Dedifferentiated amniotic fluid mesenchymal stem cell (primary cell): ENCODE measurements at regions not wholly inside any gene's neighbourhood (a gene's known extent, or its start where the extent isn't known, plus 50 kb on each side); places are given as distances from the start of the nearest gene placed in this dataset.
"Not testable (repeated sequence)": the region's sequence is repeated elsewhere in the genome, so short reads cannot be mapped to it uniquely, and the experiment has no call there.

ENCODE experiments used
- DNase-seq: peaks from one replicate; pipeline ENCODE4 v3.0.0-alpha.2; 2016; ENCODE audit errors: extremely low spot score

DNA sequence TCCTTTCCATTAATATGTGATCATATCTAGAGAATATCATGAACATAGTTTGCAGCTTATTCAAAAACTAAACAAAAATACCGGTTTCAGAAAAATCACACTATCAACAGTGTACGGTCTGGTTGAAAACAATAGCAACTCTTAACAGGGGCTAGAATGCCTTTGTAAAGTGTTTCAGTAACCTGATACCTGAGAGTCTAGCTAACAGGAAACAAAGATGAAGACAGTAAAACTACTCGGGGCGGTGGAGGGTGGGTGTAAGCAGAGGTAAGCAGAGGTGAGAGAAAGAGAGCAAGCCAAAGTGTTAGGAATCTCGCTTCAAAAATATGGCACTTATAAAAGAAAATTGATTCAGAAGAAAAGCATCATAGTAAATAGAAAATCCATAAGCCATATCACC, 109.0 kb upstream of the RGPD4 start:
- DNase-seq, result no peak

DNA sequence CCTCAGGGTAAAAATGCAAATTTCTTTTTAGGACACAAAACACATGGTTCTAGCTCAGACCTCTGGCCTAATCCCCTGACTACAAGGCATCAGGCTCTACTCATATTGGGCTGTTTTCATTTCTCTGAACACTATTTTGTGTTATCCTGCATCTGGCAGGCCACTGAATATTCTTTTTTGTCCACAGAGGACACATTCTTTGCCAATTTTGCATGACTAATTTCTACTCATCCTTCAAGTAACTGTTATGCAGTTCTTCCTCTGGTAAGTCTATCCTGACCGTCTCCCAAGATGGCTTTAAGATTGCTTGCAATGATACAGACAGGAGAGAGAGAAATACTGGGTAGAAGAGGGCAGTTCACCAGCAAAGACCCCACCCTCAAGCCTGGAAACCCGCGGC, 107.6 kb upstream of the RGPD4 start:
- no peak for DNase-seq

DNA sequence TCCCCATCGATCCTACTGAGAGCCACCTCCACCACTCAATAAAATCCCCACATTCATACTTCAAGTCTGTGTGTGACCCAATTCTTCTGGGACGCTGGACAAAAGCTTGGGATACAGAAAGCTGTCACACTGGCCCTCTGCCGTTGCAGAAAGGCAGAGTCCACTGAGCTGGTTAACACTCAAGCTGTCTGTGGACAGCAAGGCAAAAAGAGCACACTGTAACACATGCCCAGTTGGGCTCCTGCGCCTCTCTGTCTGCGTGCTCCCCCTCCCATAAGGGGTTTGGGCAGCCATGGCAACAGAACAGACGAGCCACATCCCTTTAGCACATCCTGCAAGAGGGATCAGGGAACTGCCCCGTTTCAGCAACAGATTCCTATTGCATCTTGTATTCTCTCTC, 106.9 kb upstream of the RGPD4 start:
- DNase-seq, result no peak

DNA sequence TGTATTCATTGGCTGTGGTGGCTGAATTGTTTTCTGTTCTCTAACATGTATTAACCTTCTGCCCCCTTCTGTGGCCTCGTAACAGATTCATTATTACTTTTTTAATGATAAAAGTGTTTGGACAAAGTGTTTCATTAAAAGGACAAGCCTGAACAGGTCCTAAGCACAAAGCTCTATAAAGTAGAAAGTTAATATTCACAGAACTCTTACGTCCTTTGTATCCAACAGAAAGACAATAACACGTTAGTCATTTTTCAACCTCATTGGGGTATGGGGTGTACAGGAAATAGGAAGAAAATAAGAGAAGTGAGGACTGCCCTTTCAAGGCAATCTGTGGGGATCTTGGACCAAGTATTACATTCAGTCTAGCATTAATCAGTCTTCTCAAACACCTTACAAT, 105.5 kb upstream of the RGPD4 start:
- DNase-seq, result no peak

DNA sequence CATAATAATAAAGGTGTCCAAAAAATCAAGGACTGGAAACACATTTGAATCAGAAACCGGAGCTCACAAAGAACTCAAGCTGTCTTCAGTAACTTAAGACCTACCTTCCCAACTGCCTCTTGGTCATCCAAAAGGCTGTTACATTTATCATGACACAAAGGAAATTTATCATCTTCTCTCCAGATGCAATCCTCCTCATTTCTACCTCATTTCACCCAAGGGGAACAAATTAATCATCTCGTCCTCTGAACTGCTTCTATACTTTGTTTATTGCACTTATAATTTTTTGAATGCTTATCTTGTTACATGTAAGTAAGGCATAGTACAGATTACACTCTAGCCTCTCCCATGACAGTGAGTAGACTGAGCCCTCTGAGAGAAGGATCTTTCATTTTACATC, 105.1 kb upstream of the RGPD4 start:
- DNase-seq, result no peak

DNA sequence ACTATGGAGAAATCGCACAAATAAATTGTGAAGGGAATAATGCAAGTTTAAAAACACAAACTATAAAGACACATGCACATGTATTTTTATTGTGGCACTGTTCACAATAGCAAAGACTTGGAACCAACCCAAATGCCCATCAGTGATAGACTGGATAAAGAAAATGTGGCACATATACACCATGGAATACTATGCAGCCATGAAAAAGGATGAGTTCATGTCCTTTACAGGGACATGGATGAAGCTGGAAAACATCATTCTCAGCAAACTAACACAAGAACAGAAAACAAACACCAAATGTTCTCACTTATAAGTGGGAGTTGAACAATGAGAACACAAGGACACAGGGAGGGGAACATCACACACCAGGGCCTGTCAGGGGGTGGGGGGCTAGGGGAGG, 100.9 kb upstream of the RGPD4 start:
- DNase-seq, result not testable (repeated sequence)

DNA sequence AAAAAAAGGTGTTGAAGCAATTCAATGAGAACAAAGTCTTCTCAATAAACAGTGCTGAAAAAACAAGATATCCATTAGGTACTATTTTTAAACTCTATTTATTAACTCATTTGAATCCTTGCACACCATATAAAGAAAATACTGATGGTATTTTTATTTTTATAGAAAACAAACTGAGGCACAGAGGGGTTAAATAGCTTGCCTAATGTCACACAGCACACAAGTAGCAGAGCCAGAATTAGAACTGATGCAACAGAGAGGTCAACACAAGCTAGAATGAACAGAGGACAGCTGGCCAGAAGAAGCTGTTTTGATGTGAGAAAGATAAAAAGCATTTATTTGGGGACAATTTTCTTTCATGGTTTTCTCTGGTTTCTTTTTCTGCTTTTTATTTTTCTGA, 99.4 kb upstream of the RGPD4 start:
- no peak for DNase-seq

DNA sequence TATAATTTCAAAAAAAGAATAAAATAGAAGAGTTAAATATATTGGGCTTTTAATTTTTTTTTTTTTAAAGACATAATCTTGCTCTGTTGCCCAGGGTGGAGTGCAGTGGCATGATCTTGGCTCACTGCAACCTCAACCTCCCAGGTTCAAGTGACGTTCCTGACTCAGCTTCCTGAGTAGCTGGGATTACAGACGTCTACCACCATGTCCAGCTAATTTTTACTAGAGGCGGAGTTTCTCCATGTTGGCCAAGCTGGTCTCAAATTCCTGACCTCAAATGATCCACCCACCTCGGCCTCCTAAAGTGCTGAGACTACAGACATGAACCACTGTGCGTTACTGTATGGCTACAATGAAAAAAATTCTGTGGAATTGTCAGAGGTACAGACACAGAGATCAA, 98.1 kb upstream of the RGPD4 start:
- no peak for DNase-seq

DNA sequence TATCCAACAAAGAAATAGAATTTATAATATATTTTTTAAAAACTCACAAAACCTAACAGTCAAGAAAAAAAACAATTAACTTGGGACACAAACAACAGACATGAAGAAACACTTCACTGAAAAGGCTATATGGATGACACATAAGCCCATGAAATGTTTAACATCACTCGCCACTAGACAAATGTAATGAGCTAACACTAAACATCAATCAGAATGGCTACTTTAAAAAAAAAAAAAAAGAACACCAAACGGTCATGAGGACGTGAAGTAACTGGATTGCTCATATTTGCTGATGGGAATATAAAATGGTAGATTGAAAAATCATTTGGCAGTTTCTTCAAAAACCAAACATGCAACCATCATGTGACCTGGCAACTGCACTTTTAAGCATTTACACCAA, 97.3 kb upstream of the RGPD4 start:
- DNase-seq, result no peak

DNA sequence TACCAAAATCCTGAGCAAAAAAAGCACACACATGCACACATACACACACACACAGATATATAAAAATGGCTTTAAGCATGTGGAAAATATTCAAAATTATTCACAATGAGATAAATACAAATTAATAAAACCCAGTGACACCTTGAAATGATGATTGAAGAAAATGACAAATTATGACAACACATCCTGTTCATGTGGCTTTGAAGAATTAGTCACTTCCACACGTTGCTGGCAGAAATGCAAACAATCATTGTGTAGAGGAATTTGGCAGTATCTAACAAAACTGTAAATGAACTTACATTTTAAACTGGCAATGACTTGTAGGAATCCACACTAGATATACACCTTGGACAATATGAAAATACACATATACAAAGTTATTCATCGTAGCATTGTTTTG, 95.8 kb upstream of the RGPD4 start:
- DNase-seq, result no peak

DNA sequence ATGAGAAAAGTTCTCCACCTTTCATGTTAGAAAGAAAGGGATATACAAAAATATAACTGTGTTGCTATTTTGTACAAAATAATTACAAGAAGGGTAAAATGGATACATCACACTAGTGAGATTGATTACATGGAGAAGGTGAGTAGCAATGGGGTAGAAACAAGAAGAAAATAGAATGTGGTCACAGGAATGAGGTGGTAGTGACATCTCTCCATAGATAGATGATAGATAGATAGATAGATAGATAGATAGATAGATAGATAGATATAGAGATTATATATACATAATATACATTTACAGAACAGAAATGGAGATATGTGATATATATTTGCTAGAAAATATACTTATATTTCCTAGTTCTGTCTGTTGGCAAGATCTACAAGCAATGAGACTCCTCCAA, 95.3 kb upstream of the RGPD4 start:
- DNase-seq, result no peak

DNA sequence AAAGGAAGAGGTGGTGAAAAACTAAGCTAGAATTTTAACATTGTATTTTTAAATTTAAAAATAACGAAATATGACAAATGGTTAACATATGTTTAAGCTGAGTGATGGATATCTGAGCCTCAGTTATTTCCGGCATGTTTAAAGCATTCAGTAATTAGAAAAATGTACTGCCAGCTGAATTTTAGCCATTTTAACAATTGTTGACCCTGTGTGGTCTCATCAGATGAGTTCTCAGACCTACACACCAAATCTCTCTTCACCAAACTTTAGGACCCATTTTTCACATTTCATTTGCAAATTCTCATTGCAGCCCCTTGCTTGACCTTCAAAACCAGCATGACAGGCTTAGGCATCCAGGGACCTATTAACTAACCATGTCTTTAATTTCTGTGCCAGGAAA, 91.5 kb upstream of the RGPD4 start:
- peak; percentile 31 for DNase-seq

DNA sequence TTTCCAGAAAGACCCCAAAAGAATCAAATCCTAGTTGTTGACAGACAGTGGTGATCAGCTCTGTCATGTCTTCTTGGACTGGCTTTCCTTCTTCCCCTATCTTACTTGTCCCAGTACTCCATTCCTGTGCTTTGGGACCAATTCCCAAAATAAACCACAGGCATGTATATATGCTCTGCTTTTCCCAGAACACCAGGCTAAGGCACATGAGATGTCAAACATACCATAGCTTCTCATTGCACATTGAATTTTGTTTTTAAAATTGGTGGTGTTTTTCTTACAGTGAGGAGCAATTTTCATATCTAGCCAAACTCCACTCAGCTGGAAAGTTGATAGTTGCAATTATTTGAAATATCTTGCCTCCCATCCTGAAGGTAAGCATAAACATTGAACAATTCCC, 88.9 kb upstream of the RGPD4 start:
- DNase-seq, result peak; percentile 59

DNA sequence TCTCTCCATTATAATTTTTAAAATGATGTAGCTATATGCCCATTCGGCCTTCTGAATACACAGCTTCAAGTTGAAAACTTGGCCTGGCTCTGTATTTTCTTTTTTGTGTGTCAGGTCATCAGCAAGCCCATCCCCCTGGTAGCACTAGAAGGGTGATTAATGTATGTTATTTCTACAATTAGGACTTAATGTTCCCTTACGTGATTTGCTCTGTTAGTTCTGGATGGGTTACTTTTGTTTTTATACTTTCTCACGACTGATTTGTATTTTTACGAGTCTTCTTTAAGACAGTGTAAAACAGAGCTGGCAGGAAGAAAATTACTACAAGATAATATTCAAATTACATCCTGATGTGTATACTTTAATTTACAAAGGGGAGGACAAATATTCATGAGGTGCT, 88.4 kb upstream of the RGPD4 start:
- DNase-seq, result no peak

DNA sequence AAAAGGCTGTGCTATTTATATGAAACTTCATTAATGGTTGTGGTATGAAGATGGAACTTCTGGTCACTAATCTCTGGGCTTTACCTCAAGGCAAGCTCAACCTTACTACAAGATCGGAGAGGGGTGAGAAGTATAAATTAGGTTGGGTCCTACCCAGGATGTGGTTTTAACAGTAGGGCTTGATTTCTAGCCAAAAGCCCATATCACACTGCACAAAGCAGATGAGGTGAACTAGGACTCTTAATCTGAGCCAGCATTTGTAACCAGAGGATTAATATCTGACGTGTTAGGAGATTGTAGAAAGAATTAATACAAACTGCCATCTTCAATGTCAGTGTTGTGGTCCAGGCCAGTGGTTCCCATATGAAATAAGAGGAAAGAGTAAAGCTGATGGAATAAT, 86.4 kb upstream of the RGPD4 start:
- no peak for DNase-seq

DNA sequence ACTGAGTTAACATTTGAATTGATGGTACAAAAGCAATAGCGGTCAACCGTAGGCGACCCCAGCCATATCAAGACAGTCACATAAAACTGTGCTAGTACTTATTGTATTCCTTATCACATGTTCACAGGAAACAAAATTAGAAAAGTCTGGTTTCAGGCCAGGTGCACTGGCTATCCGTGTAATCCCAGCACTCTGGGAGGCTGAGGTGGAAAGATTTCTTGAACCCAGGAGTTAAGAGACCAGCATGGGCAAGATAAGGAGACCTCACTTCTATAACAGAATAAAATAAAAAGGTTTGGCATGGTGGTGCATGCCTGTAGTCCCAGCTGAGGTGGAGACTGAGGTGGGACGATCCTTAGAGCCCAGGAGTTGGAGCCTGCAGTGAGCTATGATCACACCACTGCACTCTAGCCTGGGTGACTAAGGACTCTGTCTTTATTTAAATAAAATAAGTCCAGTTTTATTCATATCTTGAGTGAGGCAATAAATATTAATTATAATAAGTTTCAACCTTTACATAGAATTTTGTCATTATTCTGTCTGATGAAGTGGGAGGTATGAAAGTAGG, 84.1 kb upstream of the RGPD4 start:
- DNase-seq, result no peak

DNA sequence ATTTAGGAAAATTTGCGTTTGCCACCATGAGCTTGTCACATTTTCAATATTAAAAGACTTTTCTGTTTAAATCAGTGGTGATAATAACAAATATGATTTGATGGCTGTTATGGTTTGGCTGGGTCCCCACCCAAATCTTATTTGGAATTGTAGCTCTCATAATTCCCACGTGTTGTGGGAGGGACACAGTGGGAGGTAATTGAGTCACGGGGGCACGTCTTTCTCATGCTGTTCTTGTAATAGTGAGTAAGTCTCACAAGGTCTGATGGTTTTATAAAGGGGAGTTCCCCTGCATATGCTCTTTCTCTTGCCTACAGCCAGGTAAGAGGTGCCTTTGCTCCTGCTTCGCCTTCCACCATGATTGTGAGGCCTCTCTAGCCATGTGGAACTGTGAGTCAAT, 83.4 kb upstream of the RGPD4 start:
- DNase-seq, result no peak

DNA sequence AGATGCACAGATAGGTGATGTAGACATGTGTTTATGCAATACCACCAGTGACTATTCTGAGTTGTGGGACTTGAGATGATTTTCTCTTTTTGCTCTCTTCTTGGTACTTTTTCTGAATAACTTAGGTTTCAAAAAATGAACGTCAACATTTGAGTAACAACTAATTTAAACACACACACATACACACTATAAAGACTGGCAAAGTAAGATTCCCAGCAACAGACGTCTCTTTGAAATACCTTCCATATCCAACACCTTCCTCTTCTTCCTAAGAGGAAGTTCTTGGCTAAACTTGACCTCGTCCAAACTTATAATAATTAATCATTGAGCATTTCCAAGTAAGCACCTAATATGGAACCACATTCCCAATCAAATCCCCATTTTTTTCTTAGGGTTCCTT, 81.6 kb upstream of the RGPD4 start:
- no peak for DNase-seq

DNA sequence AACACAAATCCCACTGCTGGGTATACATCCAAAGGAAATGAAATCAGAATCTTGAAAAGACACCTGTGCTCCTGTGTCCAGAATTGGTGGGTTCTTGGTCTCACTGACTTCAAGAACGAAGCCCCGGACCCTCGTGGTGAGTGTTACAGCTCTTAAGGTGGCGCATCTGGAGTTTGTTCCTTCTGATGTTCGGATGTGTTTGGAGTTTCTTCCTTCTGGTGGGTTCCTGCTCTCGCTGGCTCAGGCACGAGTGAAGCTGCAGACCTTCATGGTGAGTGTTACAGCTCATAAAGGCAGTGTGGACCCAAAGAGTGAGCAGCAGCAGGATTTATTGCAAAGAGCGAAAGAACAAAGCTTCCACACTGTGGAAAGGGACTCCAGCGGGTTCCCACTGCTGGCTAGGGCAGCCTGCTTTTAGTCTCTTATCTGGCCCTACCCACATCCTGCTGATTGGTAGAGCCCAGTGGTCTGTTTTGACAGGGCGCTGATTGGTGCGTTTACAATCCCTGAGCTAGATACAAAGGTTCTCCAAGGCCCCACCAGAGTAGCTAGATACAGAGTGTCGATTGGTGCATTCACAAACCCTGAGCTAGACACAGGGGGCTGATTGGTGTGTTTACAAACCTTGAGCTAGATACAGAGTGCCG, 80.0 kb upstream of the RGPD4 start:
- not testable (repeated sequence) for DNase-seq

DNA sequence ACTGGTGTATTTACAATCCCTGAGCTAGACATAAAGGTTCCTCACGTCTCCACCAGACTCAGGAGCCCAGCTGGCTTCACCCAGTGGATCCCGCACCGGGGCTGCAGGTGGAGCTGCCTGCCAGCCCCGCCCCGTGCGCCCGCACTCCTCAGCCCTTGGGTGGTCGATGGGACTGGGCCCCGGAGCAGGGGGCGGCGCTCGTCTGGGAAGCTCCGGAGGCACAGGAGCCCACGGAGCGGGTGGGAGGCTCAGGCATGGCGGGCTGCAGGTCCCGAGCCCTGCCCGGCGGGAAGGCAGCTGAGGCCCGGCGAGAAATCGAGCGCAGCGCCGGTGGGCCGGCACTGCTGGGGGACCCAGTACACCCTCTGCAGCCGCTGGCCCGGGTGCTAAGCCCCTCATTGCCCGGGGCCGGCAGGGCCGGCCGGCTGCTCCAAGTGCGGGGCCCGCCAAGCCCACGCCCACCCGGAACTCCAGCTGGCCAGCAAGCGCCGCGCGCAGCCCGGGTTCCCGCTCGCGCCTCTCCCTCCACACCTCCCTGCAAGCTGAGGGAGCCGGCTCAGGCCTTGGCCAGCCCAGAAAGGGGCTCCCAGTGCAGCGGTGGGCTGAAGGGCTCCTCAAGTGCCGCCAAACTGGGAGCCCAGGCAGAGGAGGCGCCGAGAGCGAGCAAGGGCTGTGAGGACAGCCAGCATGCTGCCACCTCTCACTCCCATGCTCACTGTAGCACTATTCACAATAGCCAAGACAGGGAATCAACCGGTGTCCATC, 79.3 kb upstream of the RGPD4 start:
- DNase-seq, result not testable (repeated sequence)

DNA sequence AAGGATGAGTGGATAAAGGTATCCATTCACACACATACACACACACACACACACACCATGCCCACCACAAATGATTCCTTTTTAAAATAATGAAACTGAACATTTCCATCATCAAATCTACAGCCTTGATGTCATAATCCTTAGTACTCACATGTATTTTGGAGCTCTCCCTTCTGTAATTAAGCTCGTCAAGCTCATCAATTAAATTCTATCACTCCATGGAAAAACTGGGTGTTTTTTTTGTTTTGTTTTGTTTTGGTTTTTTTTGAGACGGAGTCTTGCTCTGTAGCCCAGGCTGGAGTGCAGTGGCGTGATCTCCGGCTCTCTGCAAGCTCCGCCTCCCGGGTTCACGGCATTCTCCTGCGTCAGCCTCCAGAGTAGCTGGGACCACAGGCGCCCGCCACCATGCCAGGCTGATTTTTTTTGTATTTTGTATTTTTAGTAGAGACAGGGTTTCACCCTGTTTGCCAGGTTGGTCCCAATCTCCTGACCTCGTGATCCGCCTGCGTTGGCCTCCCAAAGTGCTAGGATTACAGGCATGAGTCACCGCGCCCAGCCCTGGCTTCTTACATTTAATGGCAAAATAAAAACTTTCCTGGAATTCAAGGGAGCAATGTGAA, 78.6 kb upstream of the RGPD4 start:
- DNase-seq, result no peak

DNA sequence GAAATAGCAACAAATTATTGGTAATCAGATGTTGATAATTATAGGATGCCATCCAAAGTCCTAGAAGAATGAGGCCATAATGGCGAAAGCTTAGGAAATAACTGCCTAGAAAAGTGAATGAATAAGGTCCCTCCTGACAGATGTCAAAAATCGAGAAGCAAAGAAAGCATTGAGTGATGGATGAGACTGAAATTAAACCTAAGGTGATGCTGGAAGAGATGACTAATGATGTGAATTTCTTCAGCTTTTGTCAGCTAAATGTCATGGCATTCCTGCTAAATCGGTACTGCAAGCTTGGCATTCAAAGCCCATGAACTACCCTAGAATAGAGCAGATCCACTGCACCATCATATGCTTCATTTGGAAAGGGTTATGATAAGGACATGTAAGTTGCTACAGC, 74.8 kb upstream of the RGPD4 start:
- no peak for DNase-seq

DNA sequence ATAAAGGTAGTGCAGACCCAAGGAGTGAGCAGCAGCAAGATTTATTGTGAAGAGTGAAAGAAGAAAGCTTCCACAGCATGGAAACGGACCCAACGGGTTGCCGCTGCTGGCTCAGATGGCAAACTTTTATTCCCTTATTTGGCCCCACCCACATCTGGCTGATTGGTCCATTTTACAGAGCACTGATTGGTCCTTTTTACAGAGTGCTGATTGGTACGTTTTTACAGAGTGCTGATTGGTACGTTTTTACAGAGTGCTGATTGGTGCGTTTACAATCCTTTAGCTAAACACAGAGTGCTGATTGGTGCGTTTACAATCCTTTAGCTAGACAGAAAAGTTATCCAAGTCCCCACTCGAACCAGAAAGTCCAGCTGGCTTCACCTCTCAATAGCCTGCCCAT, 72.9 kb upstream of the RGPD4 start:
- not testable (repeated sequence) for DNase-seq
